Activated CD4-positive, CD25-positive, alpha-beta regulatory T cell treated with anti-CD3 and anti-CD28 coated beads, Interleukin-2, amount 50 U/mL, for 72 hours (primary cell): ENCODE measurements at regions not wholly inside any gene's neighbourhood (a gene's known extent, or its start where the extent isn't known, plus 50 kb on each side); places are given as distances from the start of the nearest gene placed in this dataset.

Source experiments
- DNase-seq: peaks from one replicate; pipeline ENCODE4 v3.0.0; 2021

DNA sequence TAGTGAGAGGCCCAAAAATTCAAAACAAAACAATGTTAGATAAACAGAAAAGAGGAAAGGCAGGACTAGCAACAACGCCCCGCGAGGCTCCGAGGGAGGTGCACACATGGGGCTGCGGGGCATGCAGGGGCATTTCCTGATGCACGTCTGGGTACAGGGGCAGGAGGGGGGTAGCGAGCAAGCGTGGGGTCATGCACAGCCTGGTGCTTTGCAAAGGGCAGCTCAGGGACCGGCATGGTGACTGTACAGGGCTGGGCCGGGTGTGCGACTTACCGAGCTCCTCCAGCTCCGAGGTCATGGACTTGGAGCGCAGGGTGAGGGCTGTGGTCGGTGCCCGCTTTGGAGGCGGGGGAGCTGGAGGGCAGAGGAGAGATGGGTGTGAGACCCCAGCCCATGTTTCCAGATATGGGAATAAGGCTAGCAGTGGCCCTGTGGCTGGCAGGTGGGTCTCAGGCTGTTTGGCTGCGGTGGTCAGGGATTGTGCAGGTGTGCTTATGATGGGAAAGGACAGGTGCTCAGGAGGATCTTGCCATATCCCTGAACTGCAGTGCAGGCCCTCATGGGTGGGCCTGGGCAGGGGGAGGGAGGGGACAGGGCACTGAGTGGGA, 103.7 kb downstream of the CTTN start:
- DNase-seq, result no peak

DNA sequence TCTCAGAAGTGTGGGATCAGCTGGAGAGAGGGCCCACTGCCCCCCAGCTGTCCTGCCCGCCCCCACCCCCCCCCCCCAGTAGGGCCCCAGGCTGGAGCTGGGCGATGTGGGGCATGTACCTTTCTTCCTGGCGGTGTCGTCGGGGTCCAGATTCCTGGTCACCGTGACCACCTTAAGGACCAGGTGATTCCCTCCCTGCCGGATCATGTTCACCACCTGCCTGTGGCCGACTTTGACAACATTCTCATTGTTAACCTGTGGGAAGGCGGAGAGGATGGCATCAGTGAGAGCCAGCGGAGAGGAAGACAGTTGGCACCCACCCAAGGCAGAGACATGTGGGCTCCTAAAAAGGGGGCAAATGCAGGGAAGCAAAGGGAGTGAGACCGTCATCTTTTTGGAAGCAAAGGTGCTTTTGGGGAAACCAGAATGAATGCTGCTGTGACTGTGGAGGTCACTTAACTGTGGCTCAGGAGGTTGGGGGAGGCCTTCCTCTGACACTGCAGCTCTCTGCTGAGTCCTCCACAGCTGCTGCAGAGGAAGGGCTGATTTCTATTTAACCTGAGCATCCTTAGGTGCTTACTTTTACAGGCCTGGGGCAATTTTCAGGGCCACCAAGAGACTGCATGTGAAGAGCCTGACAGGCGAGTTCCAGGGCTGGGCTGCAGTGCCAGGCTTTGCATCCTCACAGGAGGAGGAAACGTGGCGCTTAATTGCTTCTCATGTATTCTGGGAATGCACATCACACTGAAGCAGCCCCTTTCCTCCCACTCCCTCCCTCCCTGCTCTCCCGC, 104.5 kb downstream of the CTTN start:
- no peak for DNase-seq

DNA sequence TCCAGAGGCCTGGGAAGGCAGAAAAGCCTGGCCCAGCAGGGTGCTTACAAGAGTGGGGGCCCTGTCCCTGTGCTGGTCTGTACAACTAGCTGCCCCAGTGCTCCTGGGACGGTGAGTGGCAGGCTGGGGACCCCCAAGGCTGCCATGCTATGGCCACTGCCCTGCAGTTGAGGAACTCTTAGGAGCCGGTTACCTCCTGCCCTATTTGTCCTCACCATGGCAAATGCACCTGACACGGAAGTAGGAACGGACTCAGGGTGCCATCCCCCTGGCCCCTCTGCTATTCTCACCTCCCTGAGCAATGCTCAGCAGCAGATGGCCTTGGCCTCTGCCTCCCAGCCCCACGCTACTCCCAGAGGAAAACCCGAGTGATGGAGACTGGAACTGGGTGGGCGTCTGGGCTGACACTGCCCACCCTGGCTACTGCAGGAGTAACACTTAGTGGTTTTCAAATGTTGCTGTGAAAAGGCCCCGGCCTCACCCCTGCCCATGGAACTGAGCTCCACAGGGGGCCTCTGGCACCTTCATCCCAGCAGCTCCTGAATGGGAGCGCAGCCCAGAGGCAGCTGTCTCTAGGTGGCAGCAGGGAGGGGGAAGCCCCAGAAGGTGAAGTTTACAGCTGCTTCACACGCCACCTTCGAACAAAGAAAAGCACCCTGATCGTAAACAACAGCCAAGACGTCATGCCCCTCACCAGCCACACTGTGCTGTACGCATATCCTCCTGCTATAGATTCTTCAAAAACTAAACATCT, 105.3 kb downstream of the CTTN start:
- no peak for DNase-seq

DNA sequence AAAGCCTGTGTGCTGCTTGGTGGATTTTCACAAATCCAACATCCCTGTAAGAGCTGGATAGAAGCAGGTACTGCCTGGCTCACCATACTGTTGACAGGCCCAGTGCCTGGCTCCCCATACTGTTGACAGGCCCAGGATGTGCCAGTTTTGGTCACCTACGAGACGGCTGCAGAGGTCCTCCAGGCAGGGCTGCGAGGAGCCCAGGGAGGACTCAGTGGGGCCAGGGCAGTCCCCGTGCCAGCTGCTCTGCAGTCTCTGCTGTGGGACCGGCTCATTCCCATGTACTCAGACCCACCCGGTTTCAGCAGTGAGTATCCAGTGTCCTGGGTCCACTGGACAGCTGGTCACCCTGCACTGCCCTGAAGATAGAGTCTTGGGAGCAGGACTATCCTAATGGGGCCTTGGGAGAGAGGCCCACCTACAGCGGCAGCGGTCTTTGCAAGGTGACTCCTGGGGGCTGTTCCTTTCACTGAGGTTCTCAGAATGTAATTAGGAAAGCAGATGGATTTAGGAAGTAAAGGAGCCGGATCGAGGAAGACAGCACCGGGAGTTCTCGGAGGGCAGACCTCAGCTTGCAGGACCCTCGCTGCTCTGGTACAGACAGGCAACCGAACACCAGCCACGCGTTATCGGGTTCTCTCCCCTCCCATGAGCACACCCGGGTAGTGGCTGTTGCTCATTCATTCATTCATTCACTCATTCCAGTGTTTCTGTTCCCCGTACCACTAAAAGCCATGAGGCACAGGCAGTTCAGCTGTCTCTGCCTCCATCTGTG, 106.1 kb downstream of the CTTN start:
- DNase-seq, result no peak

DNA sequence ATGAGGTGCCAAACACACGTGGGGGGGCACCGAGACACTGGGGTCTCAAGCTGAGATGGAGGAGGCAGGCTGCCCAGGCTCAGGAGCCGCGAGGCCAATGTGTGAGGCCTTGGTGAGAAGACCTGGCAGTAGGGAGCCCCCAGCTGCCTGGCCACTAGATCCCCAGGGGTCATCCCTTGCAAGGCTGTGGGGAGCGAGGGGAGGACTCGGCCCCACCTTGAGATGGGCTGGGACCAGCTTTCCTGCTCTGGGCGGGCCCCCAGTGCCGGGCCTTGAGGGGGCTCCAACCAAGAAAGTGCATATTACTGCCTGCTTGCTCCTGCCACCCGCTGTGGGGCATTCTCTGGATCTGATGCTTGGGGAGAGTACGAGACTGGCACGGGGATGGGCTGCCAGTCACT, 107.0 kb downstream of the CTTN start:
- no peak for DNase-seq

DNA sequence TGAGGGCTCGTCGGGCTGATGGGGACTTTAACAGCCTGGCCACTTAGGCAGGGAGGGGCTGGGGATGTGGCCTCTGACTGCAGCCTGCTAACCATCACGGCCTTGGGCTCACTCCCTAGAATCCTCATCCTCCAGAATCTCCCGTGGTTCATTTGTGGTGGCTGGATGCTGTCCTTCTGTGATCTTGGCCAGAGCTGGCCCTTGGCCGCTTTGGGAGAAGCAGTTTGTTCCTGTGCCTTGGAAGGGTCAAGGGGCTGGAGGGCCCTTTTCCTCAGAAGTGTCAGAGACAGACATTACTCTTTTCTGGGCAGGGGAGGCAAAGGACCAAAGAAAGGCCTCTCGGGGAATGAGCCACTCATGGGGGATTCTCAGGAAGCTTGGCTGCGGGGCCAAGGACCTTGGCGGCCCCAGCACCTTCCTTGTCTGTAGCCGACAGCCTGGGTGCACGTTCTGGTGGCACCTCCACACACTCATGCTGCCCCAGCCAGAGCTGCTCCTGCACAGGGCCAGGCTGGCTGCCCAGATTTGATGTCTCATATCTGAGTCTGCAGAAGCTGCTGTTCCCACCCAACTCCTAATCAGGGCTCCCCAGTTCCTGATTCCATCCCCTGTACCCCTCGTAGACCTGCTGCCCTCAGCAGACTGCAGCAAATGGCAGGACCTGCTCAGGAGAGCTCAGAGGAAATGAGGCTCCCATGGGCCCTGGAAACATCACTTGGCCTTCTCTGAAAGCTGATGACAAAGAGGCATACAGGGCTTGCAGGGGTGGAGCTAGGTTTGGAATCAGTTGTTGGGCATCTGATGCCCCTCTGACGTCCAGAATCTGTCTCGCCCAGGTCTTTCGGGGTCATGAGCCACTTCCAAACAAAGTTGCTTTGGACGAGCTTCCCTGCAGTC, 107.7 kb downstream of the CTTN start:
- no peak for DNase-seq

DNA sequence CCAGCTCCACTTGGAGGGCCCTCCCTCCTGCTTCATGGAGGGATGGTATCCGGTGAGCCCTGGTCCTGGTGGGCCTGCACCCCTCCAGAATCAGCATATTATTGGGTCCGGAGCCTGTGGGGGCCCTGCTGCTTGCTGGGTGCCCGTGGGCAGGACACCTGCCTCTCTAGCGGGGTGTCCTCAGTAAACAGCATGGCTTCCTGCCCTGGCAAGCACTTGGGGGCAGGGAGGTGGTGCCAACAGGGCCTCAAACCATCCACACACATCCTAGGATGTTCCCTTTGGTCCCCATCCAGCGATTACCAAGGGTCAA, 108.3 kb downstream of the CTTN start:
- no peak for DNase-seq

DNA sequence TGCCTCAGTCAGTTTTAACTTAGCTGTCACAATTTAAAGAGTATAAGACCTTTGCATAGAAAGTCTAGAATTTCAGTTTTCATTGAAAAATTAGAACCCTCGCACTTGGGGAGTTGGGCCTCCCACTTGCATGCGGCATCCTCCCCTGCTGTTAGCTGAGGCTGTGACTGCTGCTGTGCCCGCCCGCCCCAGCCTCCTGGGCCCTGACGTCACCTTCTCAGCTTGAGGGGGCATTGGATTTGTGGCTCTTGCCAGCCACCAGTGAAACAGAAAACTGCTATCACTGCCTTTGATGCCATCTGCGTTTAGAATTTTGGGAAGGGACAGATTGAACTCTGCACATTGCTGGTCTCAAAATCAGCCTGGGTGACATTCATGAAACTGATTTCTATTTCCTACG, 108.7 kb downstream of the CTTN start:
- no peak for DNase-seq

DNA sequence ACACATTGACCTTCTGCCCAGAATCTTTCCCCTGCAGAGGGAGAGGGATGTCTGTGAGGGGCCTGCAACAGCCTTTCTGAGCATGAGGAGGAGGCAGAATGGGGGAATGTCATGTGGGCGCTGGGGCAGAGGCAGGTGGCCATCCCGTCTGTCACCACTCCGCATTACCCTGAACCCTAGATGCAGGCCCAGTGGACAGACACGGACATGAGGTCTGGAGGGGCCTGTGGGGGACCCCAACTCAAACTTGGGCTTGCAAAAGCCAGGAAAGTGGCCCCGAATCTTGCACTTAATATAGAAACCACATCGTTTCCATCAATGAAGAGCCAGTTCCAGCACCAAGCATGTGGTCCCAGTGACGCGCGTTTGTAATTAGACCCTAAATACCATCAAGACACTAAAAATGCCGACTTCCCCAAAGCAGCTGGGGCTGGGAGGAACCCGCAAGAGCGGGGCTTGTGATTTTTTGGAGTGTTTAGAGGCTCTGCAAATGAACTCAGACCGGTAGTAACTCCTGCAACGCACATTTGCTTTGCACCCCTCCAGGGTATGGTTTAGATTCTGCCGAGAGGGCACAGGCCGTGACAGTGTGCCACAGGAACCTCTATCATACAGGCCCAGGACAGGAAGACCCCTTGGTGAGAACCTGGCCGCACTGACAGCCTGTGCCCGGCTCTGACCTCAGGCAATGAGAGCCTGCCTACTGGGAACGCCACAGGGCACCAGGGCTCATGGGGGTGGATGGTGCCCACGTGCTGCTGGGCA, 109.3 kb downstream of the CTTN start:
- DNase-seq, result no peak

DNA sequence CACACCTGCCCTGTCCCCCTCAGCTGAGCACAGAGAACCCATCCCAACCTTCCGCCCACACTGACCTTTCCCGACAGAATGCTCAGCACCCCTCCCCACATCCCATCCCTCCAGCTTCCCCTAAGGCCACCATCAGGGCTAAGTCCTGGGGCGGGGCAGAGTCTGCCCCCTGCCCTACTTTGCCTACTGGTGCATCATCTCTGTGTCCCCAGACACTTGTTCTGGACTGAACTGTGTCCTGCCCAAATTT, 109.8 kb downstream of the CTTN start:
- DNase-seq, result no peak

DNA sequence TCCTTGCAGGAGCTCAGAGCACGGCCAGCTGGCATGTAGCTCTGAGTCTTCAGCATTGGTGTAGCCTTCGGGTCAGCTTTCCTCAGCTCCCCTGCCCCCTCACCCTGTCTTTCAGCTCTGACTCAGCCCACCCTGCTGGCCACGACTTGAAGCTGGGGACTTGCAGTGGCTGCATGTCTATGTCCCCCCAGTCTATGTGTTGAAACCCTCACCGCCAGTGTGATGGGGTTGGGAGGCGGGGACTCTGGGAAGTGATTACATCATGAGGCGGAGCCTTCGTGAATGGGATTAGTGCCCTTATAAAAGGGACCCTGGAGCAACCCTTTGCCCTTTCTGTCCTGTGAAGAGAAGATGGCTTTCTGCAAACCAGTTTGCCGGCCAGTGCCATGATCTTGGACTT, 111.1 kb downstream of the CTTN start:
- DNase-seq, result no peak

DNA sequence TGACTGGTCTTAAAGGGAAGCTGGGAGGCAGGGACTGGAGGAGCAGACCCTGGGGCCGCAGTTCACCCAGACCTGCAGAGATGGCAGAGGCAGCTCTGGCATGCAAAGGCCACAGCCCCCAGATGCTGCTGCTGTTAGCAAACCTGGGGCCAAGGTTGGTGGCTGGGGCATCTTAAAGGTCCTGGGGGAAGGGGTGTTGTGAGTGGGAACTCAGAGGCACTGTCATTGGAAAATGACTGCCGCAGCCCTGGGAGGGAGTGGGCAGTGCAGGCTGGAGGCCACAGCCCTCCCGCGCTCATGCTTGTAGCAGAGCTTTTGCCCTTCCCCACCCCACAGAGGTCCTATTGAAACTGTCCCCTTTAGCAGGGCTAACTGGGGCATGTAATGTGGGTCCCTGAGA, 111.8 kb downstream of the CTTN start:
- no peak for DNase-seq

DNA sequence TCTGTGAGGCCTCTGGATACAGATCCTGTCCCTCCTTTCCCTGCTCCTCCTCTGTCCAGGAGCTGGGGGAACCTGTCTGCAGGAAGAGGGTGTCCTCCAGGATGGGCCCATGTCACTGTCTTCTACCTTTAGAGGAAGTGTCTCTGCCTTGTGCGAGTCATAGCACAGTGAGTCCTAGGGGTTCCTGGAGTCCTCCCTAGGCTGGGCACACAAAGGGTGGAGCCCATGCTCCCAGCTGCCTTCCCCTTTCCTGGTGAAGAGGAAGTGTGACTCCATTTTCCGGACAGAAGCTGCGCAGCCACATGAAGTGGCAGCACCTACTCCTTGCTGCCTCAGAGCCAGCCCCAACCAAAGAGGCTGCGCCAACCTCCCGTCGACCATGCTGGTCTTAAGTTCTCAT, 112.2 kb downstream of the CTTN start:
- DNase-seq, result no peak

DNA sequence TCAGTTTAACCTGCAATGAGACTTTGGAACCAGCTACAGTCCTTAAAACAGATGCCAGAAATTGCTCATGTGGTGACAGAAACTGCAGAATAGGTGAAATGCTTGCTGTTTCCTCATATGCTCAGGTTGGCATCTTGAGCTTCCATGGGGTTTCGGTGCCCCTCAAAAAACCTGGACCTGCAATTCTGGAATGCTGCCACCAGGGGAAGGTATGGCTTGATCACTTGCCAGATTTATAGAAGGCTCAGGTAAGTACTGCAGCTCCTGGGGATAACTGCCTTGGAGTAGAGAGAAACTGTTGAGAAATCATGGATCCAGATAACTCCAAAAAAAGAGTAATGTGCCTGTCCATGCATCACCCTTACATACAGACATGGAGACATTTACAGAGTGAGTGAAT, 113.0 kb downstream of the CTTN start:
- DNase-seq, result no peak

DNA sequence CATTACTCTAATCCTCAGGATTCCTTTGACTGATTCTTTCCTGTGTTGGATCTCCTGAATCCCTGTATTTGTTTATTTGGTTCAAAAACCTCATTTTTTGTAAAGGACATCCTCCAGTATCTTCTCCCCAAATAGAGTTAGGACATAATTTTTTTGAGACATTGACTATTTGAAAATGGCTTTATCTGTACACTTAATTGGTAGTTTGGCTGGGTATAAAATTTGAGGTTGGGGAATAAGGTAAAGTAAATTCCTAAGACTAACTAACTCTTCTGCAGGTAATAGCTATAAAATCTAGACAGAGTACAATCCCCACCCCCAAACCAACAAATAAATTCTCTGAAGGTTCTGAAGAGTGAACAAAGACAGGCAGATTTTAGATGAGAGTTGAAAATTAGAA, 114.4 kb downstream of the CTTN start:
- DNase-seq, result no peak

DNA sequence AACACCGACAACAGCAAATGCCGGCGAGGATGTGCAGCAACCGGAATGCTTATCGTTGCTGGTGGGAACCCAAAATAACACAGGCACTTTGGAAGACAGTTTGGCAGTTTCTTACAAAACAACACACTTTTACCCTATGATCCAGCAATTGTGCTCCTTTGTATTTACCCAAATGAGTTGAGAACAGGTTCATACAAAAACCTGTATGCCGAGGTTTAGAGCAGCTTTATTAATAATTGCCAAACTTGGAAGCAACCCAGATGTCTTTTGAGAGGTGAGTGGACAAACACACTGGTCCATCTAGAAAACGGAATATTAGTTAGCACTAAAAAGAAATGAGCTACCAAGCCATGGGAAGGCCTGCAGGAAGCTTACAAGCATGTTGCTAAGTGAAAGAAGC, 118.9 kb downstream of the CTTN start:
- no peak for DNase-seq

DNA sequence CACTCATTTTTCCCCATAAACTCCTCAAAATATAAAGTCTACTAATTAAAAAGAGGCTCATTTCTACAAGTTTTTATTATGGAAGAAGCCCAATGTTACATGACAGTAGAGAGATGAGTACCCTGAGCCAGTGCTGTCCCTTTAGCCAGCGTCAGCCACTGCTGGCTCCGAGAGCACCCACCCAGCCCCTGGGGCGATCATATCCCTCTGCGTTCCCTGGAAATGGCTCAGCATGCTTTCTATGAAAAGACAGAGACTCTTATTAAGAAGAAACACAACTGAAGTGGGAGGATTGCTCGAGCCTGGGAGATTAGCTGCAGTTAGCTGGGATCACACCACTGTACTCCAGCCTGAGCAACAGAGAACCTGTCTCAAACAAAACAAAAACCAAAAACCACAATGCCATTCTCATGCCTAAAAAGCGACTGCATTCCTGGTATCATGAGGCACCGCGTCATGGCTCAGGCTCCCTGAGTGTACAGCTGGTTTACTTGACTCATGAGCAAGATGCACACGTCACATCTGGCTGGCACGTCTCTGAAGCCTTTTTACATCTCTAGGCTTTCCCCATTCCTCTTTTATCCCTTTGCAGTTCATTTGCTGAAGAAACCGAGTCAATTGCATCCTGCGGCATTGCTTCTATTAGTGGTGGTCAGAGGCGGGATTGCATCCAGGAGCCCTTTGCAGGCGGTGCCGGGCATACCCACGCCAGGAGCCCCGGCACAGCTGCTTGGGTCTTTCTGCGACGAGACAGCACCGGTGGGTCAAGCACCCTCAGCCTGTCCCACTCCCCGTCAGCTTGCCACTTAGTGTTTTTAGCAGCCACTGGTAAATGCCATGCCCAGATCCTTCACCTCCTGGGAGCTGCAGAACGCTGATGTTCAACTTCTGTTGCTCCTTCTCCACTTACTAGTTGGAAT, 119.9 kb downstream of the CTTN start:
- no peak for DNase-seq

DNA sequence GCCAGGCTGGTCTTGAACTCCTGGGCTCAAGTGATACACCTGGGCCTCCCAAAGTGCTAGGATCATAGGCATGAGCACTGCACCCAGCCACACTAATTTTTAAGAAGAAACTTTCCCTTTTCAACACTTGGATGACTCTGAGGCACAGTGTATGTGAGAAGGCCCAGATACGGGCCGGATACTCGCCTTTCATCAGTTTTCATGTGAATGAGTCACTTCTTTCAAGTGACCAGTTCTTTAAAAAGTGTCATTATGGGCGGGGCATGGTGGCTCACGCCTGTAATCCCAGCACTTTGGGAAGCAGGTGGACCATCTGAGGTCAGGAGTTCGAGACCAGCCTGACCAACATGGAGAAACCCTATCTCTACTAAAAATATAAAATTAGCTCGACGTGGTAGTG, 120.8 kb downstream of the CTTN start:
- no peak for DNase-seq

DNA sequence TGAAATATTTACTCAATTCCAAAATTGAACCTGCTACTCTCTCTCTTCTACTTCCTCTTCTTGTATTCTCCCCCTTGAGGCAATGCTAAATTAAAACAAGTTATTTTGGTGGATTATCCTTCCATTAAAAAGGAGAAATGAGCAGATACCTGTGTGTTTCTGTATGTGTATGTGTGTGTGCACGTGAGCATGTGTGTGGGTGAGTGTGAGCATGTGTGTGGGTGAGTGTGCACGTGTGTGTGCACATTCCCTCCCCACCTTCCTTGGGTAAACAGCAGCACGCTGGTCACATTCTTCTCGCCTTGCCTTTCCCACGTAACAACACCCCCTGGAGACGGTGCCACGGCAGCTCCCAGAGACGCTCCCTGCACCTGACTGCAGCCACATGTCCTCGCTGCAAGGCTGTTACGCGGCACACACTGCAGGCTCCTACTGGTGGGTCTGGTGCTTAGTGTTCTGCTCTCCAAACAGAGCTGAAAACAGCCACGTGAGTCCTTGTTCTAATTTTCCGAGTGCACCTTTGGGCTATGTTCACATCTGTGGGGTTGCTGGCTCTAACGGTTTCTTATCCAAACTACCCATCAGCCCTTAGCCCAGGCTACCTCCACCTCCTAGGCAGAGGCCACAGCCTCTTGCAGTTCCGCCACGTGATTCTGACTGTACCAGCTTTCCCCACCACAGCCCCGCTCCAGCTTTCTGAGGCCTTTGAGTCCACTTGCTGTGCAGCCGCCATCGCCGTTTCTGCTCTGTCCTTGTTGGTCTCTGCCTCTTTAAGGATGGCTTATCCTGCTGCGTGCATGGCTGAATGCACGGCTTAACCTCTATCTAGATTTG, 123.4 kb downstream of the CTTN start:
- no peak for DNase-seq

DNA sequence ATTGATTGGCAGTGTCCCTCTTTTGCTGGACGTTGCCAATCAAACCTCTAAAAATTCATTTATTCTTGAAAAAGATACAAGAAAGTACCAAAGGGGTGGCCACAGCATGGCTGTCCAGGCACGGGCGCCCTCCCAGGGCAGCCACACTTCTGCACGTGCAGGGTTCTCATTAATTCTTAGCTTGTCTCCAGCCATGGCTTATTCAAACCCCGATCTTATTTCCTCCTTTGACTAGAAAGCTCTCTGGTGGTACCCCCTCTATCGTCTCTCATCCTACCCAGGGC, 123.9 kb downstream of the CTTN start:
- DNase-seq, result no peak
